GM12891 (cell line): ENCODE measurements at regions not wholly inside any gene's neighbourhood (a gene's known extent, or its start where the extent isn't known, plus 50 kb on each side); places are given as distances from the start of the nearest gene placed in this dataset.

Experiments
- DNase-seq: peaks from one replicate; pipeline ENCODE4 v3.0.0; 2011; ENCODE audit warnings: low spot score; ENCODE audit not compliant: insufficient read length
- FAIRE-seq: peaks from 2 replicates; lab custom pipeline; 2011; peaks lifted over from hg19 to GRCh38; lab: Jason Lieb, UNC
- PAX5 ChIP-seq: IDR thresholded peaks from 2 replicates; pipeline ENCODE4 v1.6.1; 2011; ENCODE audit warnings: low read length, moderate library complexity, mild to moderate bottlenecking; ENCODE audit not compliant: insufficient read depth, severe bottlenecking
- POLR2A ChIP-seq: IDR thresholded peaks from 2 replicates; pipeline ENCODE4 v1.6.1; 2011; ENCODE audit warnings: low read depth, low read length, control low read depth
- POLR2AphosphoS5 ChIP-seq: IDR thresholded peaks from 2 replicates; pipeline ENCODE4 v1.6.1; 2011; ENCODE audit warnings: low read depth, low read length, control low read depth
- POU2F2 ChIP-seq: IDR thresholded peaks from 2 replicates; pipeline ENCODE4 v1.6.1; 2011; ENCODE audit warnings: low read depth, mild to moderate bottlenecking, control low read depth, low read length, moderate library complexity
- SPI1 ChIP-seq: IDR thresholded peaks from 2 replicates; pipeline ENCODE4 v1.6.1; 2011; ENCODE audit warnings: low read depth, low read length, control low read depth
- TAF1 ChIP-seq: IDR thresholded peaks from 2 replicates; pipeline ENCODE4 v1.6.1; 2011; ENCODE audit warnings: low read depth, low read length, control low read depth

GRCh38 chr2:204282081-204282480, 263.2 kb upstream of the PARD3B start:
- FAIRE-seq, result no peak
- TF ChIP-seq SPI1, result no peak
- TF ChIP-seq POU2F2, result no peak
- no peak for TF ChIP-seq TAF1

GRCh38 chr2:204282525-204282924, 262.8 kb upstream of the PARD3B start:
- no peak for TF ChIP-seq POLR2A
- no peak for TF ChIP-seq POU2F2
- TF ChIP-seq PAX5, result no peak
- no peak for TF ChIP-seq POLR2AphosphoS5
- TF ChIP-seq TAF1, result no peak
- TF ChIP-seq SPI1, result no peak
- no peak for FAIRE-seq
- no peak for DNase-seq

More at GRCh38 chr2:204282081-204282480, 263.2 kb upstream of the PARD3B start:
- no peak for DNase-seq

- no peak for DNase-seq
- FAIRE-seq, result no peak
- no peak for TF ChIP-seq TAF1
- TF ChIP-seq POLR2A, result no peak
- no peak for TF ChIP-seq SPI1
- no peak for TF ChIP-seq POLR2AphosphoS5
- no peak for TF ChIP-seq PAX5
- TF ChIP-seq POU2F2, result no peak
Measured at GRCh38 chr2:204289066-204289465, 256.2 kb upstream of the PARD3B start.

DNA sequence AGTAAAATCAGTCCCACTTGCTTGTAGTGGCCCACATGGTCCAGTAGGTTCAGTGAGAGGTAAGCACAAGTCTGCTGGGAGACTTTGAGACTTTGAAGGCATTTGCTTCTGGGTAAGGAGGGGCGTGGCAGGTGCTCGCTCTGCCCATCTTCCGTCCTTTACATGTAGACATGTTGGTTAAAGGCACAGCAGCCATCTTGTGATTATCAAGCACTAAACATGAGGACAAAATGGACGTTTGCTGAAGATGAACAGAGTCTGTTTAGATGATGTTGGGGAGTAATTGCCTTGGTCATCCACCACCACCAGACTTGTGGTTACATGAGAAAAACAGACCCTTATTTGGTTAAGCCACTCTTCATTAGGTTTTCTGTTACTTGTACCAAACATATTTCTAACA, 252.8 kb upstream of the PARD3B start:
- FAIRE-seq (no peak), DNase-seq (no peak)
- TF ChIP-seq POLR2A, result no peak
- no peak for TF ChIP-seq TAF1
- no peak for TF ChIP-seq PAX5
- no peak for TF ChIP-seq POU2F2

DNA sequence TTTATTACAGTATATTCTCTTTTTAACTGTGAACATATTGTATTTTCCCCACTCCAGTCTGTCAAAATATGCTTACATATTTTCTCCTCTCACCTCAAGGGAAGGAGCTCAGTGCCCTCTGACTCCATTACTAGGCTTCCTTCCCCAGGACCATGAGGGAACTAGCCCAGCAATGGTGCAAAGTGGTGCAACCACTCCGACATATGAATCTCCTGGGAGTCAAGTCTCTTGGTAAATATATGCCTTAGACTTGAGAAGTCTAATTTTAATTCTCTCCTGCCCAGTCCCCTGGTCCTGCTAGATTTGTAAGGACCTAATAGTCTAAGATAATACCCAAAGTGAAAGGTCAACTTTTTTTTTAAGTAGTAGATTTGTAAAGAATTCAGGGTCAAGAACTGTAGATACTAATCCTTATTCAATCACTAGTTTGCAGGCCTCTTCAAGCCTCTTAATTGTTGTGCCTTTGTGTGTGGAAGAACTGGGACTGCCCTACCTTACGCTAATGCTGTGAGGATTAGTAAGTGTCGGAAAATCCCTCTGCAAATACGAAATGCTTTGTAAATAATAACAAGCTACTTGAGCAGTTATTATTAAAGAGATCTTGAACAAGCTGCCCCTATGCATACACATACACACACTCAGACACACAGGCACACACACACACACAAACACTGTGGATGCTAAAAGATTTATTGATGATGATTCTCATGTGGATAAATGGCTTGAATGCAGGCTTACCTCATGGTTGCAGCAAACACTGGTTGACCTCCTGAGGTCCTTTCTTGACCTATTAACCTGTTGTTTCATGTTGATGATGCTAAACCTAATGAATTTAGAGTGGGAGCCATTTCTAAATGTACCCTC, 251.2 kb upstream of the PARD3B start:
- TF ChIP-seq POU2F2 (no peak), SPI1 (no peak), POLR2A (no peak), POLR2AphosphoS5 (no peak), TAF1 (no peak), PAX5 (no peak)
- DNase-seq (no peak), FAIRE-seq (no peak)

DNA sequence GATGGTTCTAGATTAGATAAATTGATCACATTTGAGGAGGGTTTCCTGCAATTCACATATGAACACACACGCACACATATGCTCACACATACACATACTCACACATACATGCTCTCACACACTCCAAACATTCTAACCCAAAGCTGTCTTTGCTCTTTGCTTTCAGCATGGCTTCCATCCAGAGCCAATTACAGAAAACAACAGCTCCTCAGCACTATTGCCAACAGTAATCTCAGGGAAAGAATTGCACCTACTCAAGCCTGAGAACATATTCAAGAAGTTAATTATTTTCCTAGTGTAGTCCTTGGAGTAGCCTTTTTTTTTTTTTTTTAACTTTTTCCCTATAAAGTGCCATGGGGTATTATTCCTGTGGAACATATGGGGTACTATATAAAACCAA, 246.9 kb upstream of the PARD3B start:
- FAIRE-seq (no peak), DNase-seq (no peak)
- TF ChIP-seq POU2F2, result no peak
- no peak for TF ChIP-seq PAX5
- no peak for TF ChIP-seq TAF1
- no peak for TF ChIP-seq SPI1
- no peak for TF ChIP-seq POLR2AphosphoS5
- no peak for TF ChIP-seq POLR2A

- no peak for TF ChIP-seq TAF1
- TF ChIP-seq SPI1, result no peak
- DNase-seq (no peak), FAIRE-seq (no peak)
Measured at GRCh38 chr2:204299766-204300165, 245.5 kb upstream of the PARD3B start.

GRCh38 chr2:204306667-204307066, 238.6 kb upstream of the PARD3B start:
- no peak for DNase-seq
- no peak for FAIRE-seq
- TF ChIP-seq POLR2AphosphoS5 (no peak), TAF1 (no peak), PAX5 (no peak), POLR2A (no peak), POU2F2 (no peak), SPI1 (no peak)

GRCh38 chr2:204312105-204312504, 233.2 kb upstream of the PARD3B start:
- FAIRE-seq (no peak), DNase-seq (no peak)
- TF ChIP-seq POLR2A (no peak), PAX5 (no peak), POU2F2 (no peak), TAF1 (no peak), POLR2AphosphoS5 (no peak), SPI1 (no peak)

DNA sequence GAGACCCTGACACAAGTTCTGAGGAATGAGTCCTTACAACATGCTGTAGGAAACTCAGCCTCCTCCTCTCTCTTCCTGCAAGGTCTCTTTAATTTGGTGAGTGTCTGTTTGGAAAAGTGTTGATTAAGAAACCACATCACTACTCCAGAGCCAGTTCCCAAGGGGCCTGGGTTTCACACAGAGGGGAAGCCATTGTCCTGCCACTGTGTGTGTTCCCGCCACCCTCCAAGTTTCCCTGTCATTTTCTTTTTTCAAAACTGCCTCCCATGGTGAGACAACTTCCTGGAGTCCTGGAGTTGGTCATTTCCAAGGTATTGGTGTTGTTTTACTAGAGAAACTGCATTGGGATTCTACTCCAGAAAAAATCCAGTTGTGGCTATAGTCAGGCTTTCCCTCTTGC, 232.0 kb upstream of the PARD3B start:
- FAIRE-seq (no peak), DNase-seq (no peak)
- no peak for TF ChIP-seq TAF1
- no peak for TF ChIP-seq POLR2AphosphoS5
- no peak for TF ChIP-seq PAX5
- TF ChIP-seq POLR2A, result no peak
- TF ChIP-seq SPI1, result no peak
- no peak for TF ChIP-seq POU2F2

DNA sequence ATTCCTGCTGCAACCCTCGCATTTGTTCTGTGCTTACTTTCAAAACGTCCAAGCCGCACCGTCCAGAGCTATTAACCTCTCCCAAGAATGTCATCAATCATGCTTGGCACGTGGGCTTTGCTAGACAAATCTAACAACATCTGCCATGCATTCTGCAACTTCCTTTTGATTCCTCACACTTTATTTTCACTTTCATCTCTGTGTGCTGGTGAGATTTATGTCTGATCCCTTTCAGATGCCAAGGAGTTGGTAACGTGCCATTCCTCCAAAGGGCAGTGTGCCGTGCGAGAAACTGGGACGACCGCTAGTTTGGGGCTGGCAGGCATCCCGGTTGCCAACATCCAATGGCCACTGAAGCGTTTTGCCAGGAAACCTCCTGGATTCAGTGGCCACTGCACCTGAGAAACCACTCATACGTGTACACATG, 230.0 kb upstream of the PARD3B start:
- TF ChIP-seq TAF1 (no peak), POU2F2 (no peak), SPI1 (no peak), POLR2A (no peak), PAX5 (no peak), POLR2AphosphoS5 (no peak)
- no peak for DNase-seq
- no peak for FAIRE-seq
